ENCODE measurements at regions not wholly inside any gene's neighbourhood (a gene's known extent, or its start where the extent isn't known, plus 50 kb on each side); places are given as distances from the start of the nearest gene placed in this dataset.

DNA sequence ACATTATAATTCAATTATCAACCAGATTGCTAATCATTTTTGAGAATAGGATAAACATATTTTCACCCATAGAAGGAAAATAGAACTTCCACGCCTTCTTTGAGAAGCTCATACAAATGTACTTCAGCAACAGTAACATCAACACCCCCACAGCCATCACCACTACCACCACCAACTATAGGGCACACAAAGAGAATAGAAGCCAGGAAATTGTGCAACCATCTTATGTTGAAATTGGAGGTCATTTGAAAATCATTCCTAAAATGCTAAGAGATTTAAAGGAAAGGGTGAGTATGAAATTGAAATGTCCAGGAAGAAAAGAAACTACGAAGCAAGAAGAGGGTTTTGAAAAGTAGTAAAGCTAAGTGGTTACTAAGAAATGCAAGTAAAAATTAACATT lies 563.4 kb downstream of the ZNF804A start:
- TF ChIP-seq, protein P1, sequence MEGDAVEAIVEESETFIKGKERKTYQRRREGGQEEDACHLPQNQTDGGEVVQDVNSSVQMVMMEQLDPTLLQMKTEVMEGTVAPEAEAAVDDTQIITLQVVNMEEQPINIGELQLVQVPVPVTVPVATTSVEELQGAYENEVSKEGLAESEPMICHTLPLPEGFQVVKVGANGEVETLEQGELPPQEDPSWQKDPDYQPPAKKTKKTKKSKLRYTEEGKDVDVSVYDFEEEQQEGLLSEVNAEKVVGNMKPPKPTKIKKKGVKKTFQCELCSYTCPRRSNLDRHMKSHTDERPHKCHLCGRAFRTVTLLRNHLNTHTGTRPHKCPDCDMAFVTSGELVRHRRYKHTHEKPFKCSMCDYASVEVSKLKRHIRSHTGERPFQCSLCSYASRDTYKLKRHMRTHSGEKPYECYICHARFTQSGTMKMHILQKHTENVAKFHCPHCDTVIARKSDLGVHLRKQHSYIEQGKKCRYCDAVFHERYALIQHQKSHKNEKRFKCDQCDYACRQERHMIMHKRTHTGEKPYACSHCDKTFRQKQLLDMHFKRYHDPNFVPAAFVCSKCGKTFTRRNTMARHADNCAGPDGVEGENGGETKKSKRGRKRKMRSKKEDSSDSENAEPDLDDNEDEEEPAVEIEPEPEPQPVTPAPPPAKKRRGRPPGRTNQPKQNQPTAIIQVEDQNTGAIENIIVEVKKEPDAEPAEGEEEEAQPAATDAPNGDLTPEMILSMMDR (conservative IDR thresholded peaks at IDR 0.05) = no peak
- no peak for TF ChIP-seq ZFX (IDR thresholded peaks at IDR 0.05)

Data from C4-2B (cell line).